ENCODE measurements at regions not wholly inside any gene's neighbourhood (a gene's known extent, or its start where the extent isn't known, plus 50 kb on each side); places are given as distances from the start of the nearest gene placed in this dataset.

GRCh38 chr9:38127271-38127839 is 58.3 kb upstream of the SHB start:
- no peak for TF ChIP-seq CTCF (IDR thresholded peaks at IDR 0.05)
- TF ChIP-seq POLR2A (IDR thresholded peaks at IDR 0.05): no peak

Measured in right lobe of liver (tissue), 4 donors.